Adrenal gland (tissue), 9 donors: ENCODE measurements at regions not wholly inside any gene's neighbourhood (a gene's known extent, or its start where the extent isn't known, plus 50 kb on each side); places are given as distances from the start of the nearest gene placed in this dataset.

ENCODE experiments used
- DNase-seq, 7 donors: peaks; one replicate each; pipeline ENCODE4 v3.0.0-alpha.2; 2019 to 2020
- H3K27ac ChIP-seq, 5 donors: fragments of 200-600 bp; sonication (generic) in 4 of 5; 1 replicate in 3 of 5; 2 replicates in 2 of 5; pipeline versions ENCODE4 v1.5.1 to v1.8.0; 2016 to 2020; ENCODE audit warnings: mild to moderate bottlenecking in 1 of 5
- H3K27me3 ChIP-seq: fragments of 200-600 bp; 2 replicates; pipeline ENCODE4 v1.8.0; 2021
- H3K36me3 ChIP-seq, 2 donors: fragments of 200-600 bp; replicated peaks in 1 of 2; 1 replicate in 1 of 2; 2 replicates in 1 of 2; pipeline versions ENCODE4 v1.5.1 to v1.8.0; 2018 to 2022
- H3K4me1 ChIP-seq, 2 donors: fragments of 200-600 bp; replicated peaks in 1 of 2; 1 replicate in 1 of 2; 2 replicates in 1 of 2; pipeline versions ENCODE4 v1.5.1 to v1.8.0; 2018 to 2021
- H3K4me3 ChIP-seq, 4 donors: fragments of 200-600 bp; sonication (generic) in 3 of 4; one replicate each; pipeline ENCODE4 v1.5.1; 2016 to 2018
- H3K9me3 ChIP-seq, 3 donors: fragments of 200-600 bp; sonication (generic) in 1 of 3; replicated peaks in 1 of 3; 1 replicate in 2 of 3; 2 replicates in 1 of 3; pipeline versions ENCODE4 v1.5.1 to v1.8.0; 2016 to 2021
- CTCF ChIP-seq, 6 experiments: fragments of 450-650 bp in 4 of 6; fragments of 200-600 bp in 2 of 6; sonication (generic) in 1 of 6; IDR thresholded peaks; 1 replicate in 5 of 6; 2 replicates in 1 of 6; pipeline versions ENCODE4 v1.5.1 to v1.8.0; 2016 to 2021; ENCODE audit warnings: antibody characterized with exemption in 6 of 6, mild to moderate bottlenecking in 2 of 6, moderate library complexity in 1 of 6
- POLR2A ChIP-seq, 2 donors: fragments of 450-650 bp; IDR thresholded peaks; one replicate each; pipeline ENCODE4 v1.6.1; 2017; ENCODE audit warnings: antibody characterized with exemption in 2 of 2, mild to moderate bottlenecking in 2 of 2, moderate library complexity in 1 of 2
- WGBS, 4 donors: extraction: QIAGEN DNeasy Blood & Tissue Kit in 2 of 4; methylation state at CpG; one replicate each; pipeline versions ENCODE4 v1.1.5 to v1.1.7; 2013 to 2017; 5-methylcytosine and 5-hydroxymethylcytosine counted together
- intact Hi-C, 2 donors: fragments of 100-400 bp; cut with DNase I; formaldehyde crosslinking; loops; one replicate each; pipeline versions ENCODE4 v1.14.1 to v1.15.0; 2022 to 2023
- donor health status: healthy with polysubstance abuse.
- donor health status: Bipolar disorder and iron deficiency.
- donor health status: DM: yes; HTN: yes; CAD: no.
- donor health status: DM: no; HTN: no; CAD: no.
- donor health status: DM: no; HTN: no; CAD: no.

GRCh38 chr21:24265987-24266386 is 1341.3 kb downstream of the MRPL39 start:
- H3K36me3 ChIP-seq, result no peaks in the 10 kb centered on the region
- DNase-seq, result no peak
- H3K9me3 ChIP-seq, result no peaks in the 10 kb centered on the region
- no peaks in the 10 kb centered on the region for H3K4me1 ChIP-seq
- H3K27me3 ChIP-seq, result no peaks in the 10 kb centered on the region
- TF ChIP-seq POLR2A (IDR thresholded peaks at IDR 0.05), result no peak
- TF ChIP-seq CTCF (IDR thresholded peaks at IDR 0.05), result no peak
- no peak overlapping the region for H3K4me3 ChIP-seq
- intact Hi-C loops, result no loop called here
- 72 to 90% (median 82%) methylated on average over 1 of the region's 1 CpG for WGBS, 4 donors
- no peak overlapping the region for H3K27ac ChIP-seq

GRCh38 chr21:24260751-24261150 is 1346.5 kb downstream of the MRPL39 start:
- H3K4me3 ChIP-seq, result no peak overlapping the region
- no peaks in the 10 kb centered on the region for H3K27me3 ChIP-seq
- DNase-seq, result no peak
- 68 to 71% (median 69%) methylated on average over 3 of the region's 3 CpGs for WGBS, 4 donors
- H3K9me3 ChIP-seq, result no peaks in the 10 kb centered on the region
- TF ChIP-seq POLR2A (IDR thresholded peaks at IDR 0.05) (no peak), CTCF (IDR thresholded peaks at IDR 0.05) (no peak)
- no peak overlapping the region for H3K27ac ChIP-seq
- no peaks in the 10 kb centered on the region for H3K36me3 ChIP-seq
- intact Hi-C loops, result no loop called here
- H3K4me1 ChIP-seq, result no peaks in the 10 kb centered on the region

- TF ChIP-seq POLR2A (IDR thresholded peaks at IDR 0.05) (no peak), CTCF (IDR thresholded peaks at IDR 0.05) (no peak)
- intact Hi-C loops, result no loop called here
- H3K9me3 ChIP-seq, result no peaks in the 10 kb centered on the region
- WGBS, 4 donors, result 86 to 96% (median 93%) methylated on average over 1 of the region's 1 CpG
- H3K4me1 ChIP-seq, result no peaks in the 10 kb centered on the region
- H3K4me3 ChIP-seq, result no peak overlapping the region
- no peak for DNase-seq
- no peaks in the 10 kb centered on the region for H3K36me3 ChIP-seq
- H3K27ac ChIP-seq, result no peak overlapping the region
- no peaks in the 10 kb centered on the region for H3K27me3 ChIP-seq
These were observed 1348.0 kb downstream of the MRPL39 start for GRCh38 chr21:24259241-24259640.

- no peak for TF ChIP-seq POLR2A (IDR thresholded peaks at IDR 0.05)
- TF ChIP-seq CTCF (IDR thresholded peaks at IDR 0.05), result no peak
- intact Hi-C loops, result no loop called here
- Histone ChIP-seq H3K4me3 (no peak overlapping the region), H3K27ac (no peak overlapping the region), H3K4me1 (no peaks in the 10 kb centered on the region), H3K36me3 (no peaks in the 10 kb centered on the region), H3K27me3 (no peaks in the 10 kb centered on the region), H3K9me3 (no peaks in the 10 kb centered on the region)
- no peak for DNase-seq
- 47 to 69% (median 61%) methylated on average over 3 of the region's 3 CpGs for WGBS, 4 donors
These were observed 1351.7 kb downstream of the MRPL39 start for GRCh38 chr21:24255591-24255990.
